Inflammatory macrophage treated with lipopolysaccharide for 1 hour (primary cell): ENCODE measurements at regions not wholly inside any gene's neighbourhood (a gene's known extent, or its start where the extent isn't known, plus 50 kb on each side); places are given as distances from the start of the nearest gene placed in this dataset.
"Not testable (repeated sequence)": the region's sequence is repeated elsewhere in the genome, so short reads cannot be mapped to it uniquely, and the experiment has no call there.

Source experiments
- DNase-seq, 2 donors: peaks; one replicate each; pipeline ENCODE4 v3.0.0-alpha.2; 2020 to 2022

- no peak for DNase-seq
These were observed 620.8 kb upstream of the ADGRL3 start for GRCh38 chr4:60579335-60579734.

GRCh38 chr4:60581919-60582536 lies 618.1 kb upstream of the ADGRL3 start:
- DNase-seq: no peak

GRCh38 chr4:60588556-60588955 lies 611.6 kb upstream of the ADGRL3 start:
- DNase-seq: no peak

- no peak for DNase-seq
These were observed 610.7 kb upstream of the ADGRL3 start for GRCh38 chr4:60589425-60589824.

- no peak for DNase-seq
These were observed 610.0 kb upstream of the ADGRL3 start for GRCh38 chr4:60590116-60590515.

GRCh38 chr4:60605646-60606354 lies 594.3 kb upstream of the ADGRL3 start:
- no peak for DNase-seq

- DNase-seq: no peak
These were observed 588.2 kb upstream of the ADGRL3 start for GRCh38 chr4:60611762-60612496.

GRCh38 chr4:60617731-60618130 lies 582.4 kb upstream of the ADGRL3 start:
- DNase-seq: no peak

GRCh38 chr4:60619531-60620305 lies 580.4 kb upstream of the ADGRL3 start:
- DNase-seq: no peak

- DNase-seq: no peak
These were observed 562.1 kb upstream of the ADGRL3 start for GRCh38 chr4:60637976-60638375.

GRCh38 chr4:60648774-60649173 lies 551.4 kb upstream of the ADGRL3 start:
- no peak for DNase-seq

GRCh38 chr4:60652933-60653332 lies 547.2 kb upstream of the ADGRL3 start:
- no peak for DNase-seq

- peak in 1 of 2 donors; percentile 12 for DNase-seq
These were observed 544.8 kb upstream of the ADGRL3 start for GRCh38 chr4:60655356-60655755.

- no peak for DNase-seq
These were observed 544.0 kb upstream of the ADGRL3 start for GRCh38 chr4:60656171-60656570.

- no peak for DNase-seq
These were observed 543.1 kb upstream of the ADGRL3 start for GRCh38 chr4:60657041-60657440.

GRCh38 chr4:60657807-60658206 lies 542.3 kb upstream of the ADGRL3 start:
- peak; percentile 20 to 24 for DNase-seq

- DNase-seq: no peak
These were observed 536.4 kb upstream of the ADGRL3 start for GRCh38 chr4:60663769-60664168.

GRCh38 chr4:60682901-60683300 lies 517.2 kb upstream of the ADGRL3 start:
- DNase-seq: no peak

- DNase-seq: no peak
These were observed 516.8 kb upstream of the ADGRL3 start for GRCh38 chr4:60683357-60683756.

- DNase-seq: no peak
These were observed 516.2 kb upstream of the ADGRL3 start for GRCh38 chr4:60683973-60684372.

GRCh38 chr4:60696062-60696461 lies 504.1 kb upstream of the ADGRL3 start:
- not testable (repeated sequence) for DNase-seq

GRCh38 chr4:60709061-60709460 lies 491.1 kb upstream of the ADGRL3 start:
- DNase-seq: no peak

GRCh38 chr4:60718874-60719273 lies 481.3 kb upstream of the ADGRL3 start:
- no peak for DNase-seq
